Lower leg skin (tissue), 4 donors: ENCODE measurements at regions not wholly inside any gene's neighbourhood (a gene's known extent, or its start where the extent isn't known, plus 50 kb on each side); places are given as distances from the start of the nearest gene placed in this dataset.

Experiments used
- DNase-seq, 2 donors: peaks; one replicate each; pipeline ENCODE4 v3.0.0-alpha.2; 2019; ENCODE audit warnings: low spot score in 2 of 2
- H3K4me3 ChIP-seq: fragments of 200-600 bp; sonication (generic); 2 replicates; pipeline ENCODE4 v1.5.1; 2017; ENCODE audit warnings: mild to moderate bottlenecking, low read depth; ENCODE audit not compliant: poor library complexity, severe bottlenecking
- CTCF ChIP-seq, 3 donors: fragments of 450-650 bp; IDR thresholded peaks; one replicate each; pipeline ENCODE4 v1.5.1; 2016; ENCODE audit warnings: antibody characterized with exemption in 3 of 3, mild to moderate bottlenecking in 3 of 3, moderate library complexity in 2 of 3
- POLR2A ChIP-seq, 2 donors: fragments of 450-650 bp; IDR thresholded peaks; one replicate each; pipeline ENCODE4 v1.6.1; 2016 to 2017; ENCODE audit warnings: antibody characterized with exemption in 2 of 2, mild to moderate bottlenecking in 1 of 2, moderate library complexity in 1 of 2
- WGBS, 2 donors: methylation state at CpG; one replicate each; pipeline ENCODE4 v1.1.5; 2018; 5-methylcytosine and 5-hydroxymethylcytosine counted together
- intact Hi-C: fragments of 100-400 bp; cut with DNase I; formaldehyde crosslinking; loops from one replicate; pipeline ENCODE4 v1.15.0; 2023; ENCODE audit warnings: low total_unique reads

- no peak overlapping the region for H3K4me3 ChIP-seq
- TF ChIP-seq CTCF (IDR thresholded peaks at IDR 0.05) (no peak), POLR2A (IDR thresholded peaks at IDR 0.05) (no peak)
- intact Hi-C loops, result no loop called here
- no peak for DNase-seq
- 96 to 100% methylated on average over 1 of the region's 1 CpG for WGBS, 2 donors
These were observed 61.8 kb downstream of the IER5 start for GRCh38 chr1:181150273-181150672.

DNA sequence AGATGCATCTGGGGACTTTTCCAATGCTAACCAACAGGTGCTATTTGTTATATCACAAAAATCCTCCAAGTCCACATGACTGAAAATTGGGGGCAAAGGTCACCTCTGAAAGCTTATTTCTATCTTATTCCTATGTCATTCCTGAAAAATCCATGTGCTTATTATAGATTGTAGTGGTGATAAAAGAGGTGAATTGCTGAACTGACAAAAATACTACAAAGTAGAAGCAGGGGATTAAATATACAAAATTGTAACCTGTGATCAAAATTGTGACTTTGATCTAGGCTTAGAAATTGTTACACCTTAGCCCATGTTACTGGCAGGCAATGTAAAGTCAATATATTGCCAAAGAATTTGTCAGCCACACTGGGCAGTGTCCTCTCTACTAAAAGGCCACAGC, 62.3 kb downstream of the IER5 start:
- intact Hi-C loops, result no loop called here
- DNase-seq, result no peak
- no peak overlapping the region for H3K4me3 ChIP-seq
- no peak for TF ChIP-seq POLR2A (IDR thresholded peaks at IDR 0.05)
- no peak for TF ChIP-seq CTCF (IDR thresholded peaks at IDR 0.05)

- intact Hi-C loops, result no loop called here
- no peak for DNase-seq
- TF ChIP-seq POLR2A (IDR thresholded peaks at IDR 0.05) (no peak), CTCF (IDR thresholded peaks at IDR 0.05) (no peak)
- no peak overlapping the region for H3K4me3 ChIP-seq
- WGBS, 2 donors, result 50 to 51% methylated on average over 11 of the region's 11 CpGs
These were observed 63.2 kb downstream of the IER5 start for GRCh38 chr1:181151378-181152326.

DNA sequence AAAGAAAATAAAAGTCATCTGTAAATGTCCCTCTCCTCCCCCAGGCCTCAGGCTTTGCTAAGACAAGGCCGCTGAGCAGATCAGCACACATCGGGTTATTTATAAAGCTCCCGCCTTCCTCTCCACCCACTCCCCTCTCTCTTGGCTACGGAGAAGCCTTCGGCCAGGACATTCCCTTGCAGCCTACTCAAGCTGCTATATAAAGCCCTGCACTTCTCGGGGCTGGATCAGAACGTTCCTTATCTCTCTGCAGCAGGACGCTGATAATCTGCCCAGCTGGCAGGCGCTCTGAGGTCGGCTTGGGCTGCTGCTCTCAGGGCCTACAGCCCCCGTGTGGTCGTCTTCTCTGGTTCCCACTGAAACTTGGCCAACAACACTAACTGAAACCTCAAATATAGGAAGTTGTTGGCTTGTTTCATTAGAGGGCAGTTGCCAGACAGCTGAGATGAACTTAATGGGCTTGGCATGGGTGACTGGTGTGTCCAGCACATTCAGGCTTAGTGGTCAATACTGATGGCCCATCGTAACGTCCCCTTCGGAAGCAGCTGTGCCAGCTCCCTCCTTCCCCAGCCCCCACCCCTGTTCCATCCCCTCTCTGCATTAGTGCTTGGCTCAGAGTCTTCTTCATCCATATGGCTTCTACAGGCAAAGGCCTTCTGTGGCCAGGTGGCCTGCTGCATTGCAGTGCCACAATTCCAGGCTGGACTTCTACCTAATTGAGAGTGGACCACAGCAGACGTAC, 64.6 kb downstream of the IER5 start:
- intact Hi-C loops, result no loop called here
- 11 to 12% methylated on average over 16 of the region's 16 CpGs for WGBS, 2 donors
- no peak for TF ChIP-seq CTCF (IDR thresholded peaks at IDR 0.05)
- TF ChIP-seq POLR2A (IDR thresholded peaks at IDR 0.05), result no peak
- no peak overlapping the region for H3K4me3 ChIP-seq
- DNase-seq, result peak in 1 of 2 donors; percentile 64

DNA sequence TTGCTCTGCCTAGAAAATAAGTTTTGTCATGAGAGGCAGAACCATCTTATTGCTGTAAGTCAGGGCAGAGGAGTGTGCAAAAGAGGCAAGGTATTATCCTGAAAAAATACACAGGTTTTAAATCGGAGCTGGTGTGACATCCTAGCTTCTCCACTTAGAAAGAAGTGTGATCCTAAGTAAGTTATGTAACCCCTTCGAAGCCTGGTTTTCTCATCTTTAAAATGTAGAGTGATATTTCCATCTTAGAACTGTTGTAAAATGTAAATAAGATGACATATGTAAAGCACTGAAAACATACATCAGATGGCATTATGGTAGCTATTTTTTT, 65.1 kb downstream of the IER5 start:
- WGBS, 2 donors, result 86 to 92% methylated on average over 2 of the region's 2 CpGs

More for the DNA sequence above, 65.1 kb downstream of the IER5 start:
- H3K4me3 ChIP-seq, result no peak overlapping the region
- no peak for TF ChIP-seq POLR2A (IDR thresholded peaks at IDR 0.05)
- no peak for TF ChIP-seq CTCF (IDR thresholded peaks at IDR 0.05)
- DNase-seq, result no peak
- intact Hi-C loops, result no loop called here
